ENCODE measurements at regions not wholly inside any gene's neighbourhood (a gene's known extent, or its start where the extent isn't known, plus 50 kb on each side); places are given as distances from the start of the nearest gene placed in this dataset.

DNA sequence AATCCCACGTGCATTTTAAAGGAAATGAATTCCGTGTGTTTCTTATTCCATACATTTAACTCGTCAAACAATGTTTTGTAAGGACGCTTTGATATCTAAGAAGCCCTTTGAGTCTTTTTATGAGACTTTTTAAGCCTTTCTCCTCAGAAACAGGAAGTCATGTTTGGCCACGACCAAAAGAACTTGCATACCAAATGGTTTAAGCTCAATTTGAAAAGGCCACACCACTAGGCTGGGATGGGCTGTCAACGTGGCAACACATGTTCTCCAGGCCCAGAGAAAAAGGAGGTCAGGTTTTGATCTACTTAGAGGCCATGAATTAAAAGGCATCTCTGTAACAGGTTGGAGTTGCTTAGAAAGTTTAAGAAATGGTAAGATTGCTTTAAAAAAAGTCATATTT is 441.8 kb downstream of the CMPK2 start:
- dilution Hi-C loops (cut with MboI; ENCODE audit: extremely low pct_ligation_motif_present, low sequenced_read_pairs), result no loop called here
- Histone ChIP-seq H3K79me2 (ENCODE audit: control insufficient read depth, insufficient read depth, low read length) (no peaks in the 10 kb centered on the region), H2AFZ (ENCODE audit: control insufficient read depth, low read length) (no peak overlapping the region), H3K4me2 (ENCODE audit: control insufficient read depth, extremely low read depth, insufficient read depth, low read depth, low read length) (no peak overlapping the region), H3K27me3 (ENCODE audit: control insufficient read depth, extremely low read depth, insufficient read depth, low read length) (no peaks in the 10 kb centered on the region), H3K36me3 (ENCODE audit: control insufficient read depth in 2 of 2, extremely low read depth in 1 of 2, insufficient read depth in 2 of 2, low read length in 2 of 2) (no peaks in the 10 kb centered on the region), H3K27ac (ENCODE audit: control insufficient read depth, insufficient read depth, low read length) (no peak overlapping the region), H3K9ac (ENCODE audit: control insufficient read depth, extremely low read depth, insufficient read depth, low read length) (no peak overlapping the region), H3K9me3 (ENCODE audit: control insufficient read depth, low read depth, low read length) (no peaks in the 10 kb centered on the region), H3K4me1 (ENCODE audit: control insufficient read depth, extremely low read depth, insufficient read depth, low read length) (no peaks in the 10 kb centered on the region), H4K20me1 (ENCODE audit: control insufficient read depth, extremely low read depth, insufficient read depth, low read length) (no peaks in the 10 kb centered on the region), H3K4me3 (ENCODE audit: control insufficient read depth in 2 of 3, extremely low read depth in 1 of 3, insufficient read depth in 2 of 3, low read depth in 1 of 3, low read length in 3 of 3) (no peak overlapping the region), H3K9me1 (ENCODE audit: control insufficient read depth, extremely low read depth, insufficient read depth, low read length) (no peaks in the 10 kb centered on the region)
- DNase-seq (ENCODE audit: low read depth, low spot score), result no peak
- FAIRE-seq, result no peak
- TF ChIP-seq, protein P1, sequence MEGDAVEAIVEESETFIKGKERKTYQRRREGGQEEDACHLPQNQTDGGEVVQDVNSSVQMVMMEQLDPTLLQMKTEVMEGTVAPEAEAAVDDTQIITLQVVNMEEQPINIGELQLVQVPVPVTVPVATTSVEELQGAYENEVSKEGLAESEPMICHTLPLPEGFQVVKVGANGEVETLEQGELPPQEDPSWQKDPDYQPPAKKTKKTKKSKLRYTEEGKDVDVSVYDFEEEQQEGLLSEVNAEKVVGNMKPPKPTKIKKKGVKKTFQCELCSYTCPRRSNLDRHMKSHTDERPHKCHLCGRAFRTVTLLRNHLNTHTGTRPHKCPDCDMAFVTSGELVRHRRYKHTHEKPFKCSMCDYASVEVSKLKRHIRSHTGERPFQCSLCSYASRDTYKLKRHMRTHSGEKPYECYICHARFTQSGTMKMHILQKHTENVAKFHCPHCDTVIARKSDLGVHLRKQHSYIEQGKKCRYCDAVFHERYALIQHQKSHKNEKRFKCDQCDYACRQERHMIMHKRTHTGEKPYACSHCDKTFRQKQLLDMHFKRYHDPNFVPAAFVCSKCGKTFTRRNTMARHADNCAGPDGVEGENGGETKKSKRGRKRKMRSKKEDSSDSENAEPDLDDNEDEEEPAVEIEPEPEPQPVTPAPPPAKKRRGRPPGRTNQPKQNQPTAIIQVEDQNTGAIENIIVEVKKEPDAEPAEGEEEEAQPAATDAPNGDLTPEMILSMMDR (optimal IDR thresholded peaks at IDR 0.05 in 1 of 3, IDR thresholded peaks at IDR 0.05 in 1 of 3, conservative IDR thresholded peaks at IDR 0.05 in 1 of 3; ENCODE audit: extremely low read depth in 1 of 3, insufficient read depth in 2 of 3, low read length in 3 of 3), result no peak
- no peak for TF ChIP-seq EZH2 (IDR thresholded peaks at IDR 0.05; ENCODE audit: low read length)

DNA sequence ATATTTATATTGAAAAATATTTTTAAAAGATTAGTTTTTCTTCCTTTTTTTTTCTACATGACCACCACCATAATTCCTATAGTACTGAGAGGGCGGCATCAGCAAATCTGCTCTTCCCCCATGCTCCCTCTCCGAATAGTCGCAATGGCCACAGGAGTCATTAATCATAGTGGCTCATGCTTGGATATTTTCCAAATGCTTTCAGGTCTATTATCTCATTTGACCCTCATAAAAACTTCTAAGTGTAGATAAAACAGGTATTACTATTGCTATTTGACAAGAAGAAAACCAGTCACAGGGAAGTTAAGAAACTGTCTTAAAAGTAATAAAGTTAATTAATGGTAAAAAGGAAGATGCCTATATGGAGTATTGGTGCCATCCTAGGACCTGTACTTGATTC is 440.7 kb downstream of the CMPK2 start:
- Histone ChIP-seq H3K27ac (ENCODE audit: control insufficient read depth, insufficient read depth, low read length) (no peak overlapping the region), H3K9ac (ENCODE audit: control insufficient read depth, extremely low read depth, insufficient read depth, low read length) (no peak overlapping the region), H3K9me3 (ENCODE audit: control insufficient read depth, low read depth, low read length) (no peaks in the 10 kb centered on the region), H3K4me2 (ENCODE audit: control insufficient read depth, extremely low read depth, insufficient read depth, low read depth, low read length) (no peak overlapping the region), H4K20me1 (ENCODE audit: control insufficient read depth, extremely low read depth, insufficient read depth, low read length) (no peaks in the 10 kb centered on the region), H3K9me1 (ENCODE audit: control insufficient read depth, extremely low read depth, insufficient read depth, low read length) (no peaks in the 10 kb centered on the region), H3K4me3 (ENCODE audit: control insufficient read depth in 2 of 3, extremely low read depth in 1 of 3, insufficient read depth in 2 of 3, low read depth in 1 of 3, low read length in 3 of 3) (no peak overlapping the region), H2AFZ (ENCODE audit: control insufficient read depth, low read length) (no peak overlapping the region), H3K4me1 (ENCODE audit: control insufficient read depth, extremely low read depth, insufficient read depth, low read length) (no peaks in the 10 kb centered on the region), H3K27me3 (ENCODE audit: control insufficient read depth, extremely low read depth, insufficient read depth, low read length) (no peaks in the 10 kb centered on the region), H3K79me2 (ENCODE audit: control insufficient read depth, insufficient read depth, low read length) (no peaks in the 10 kb centered on the region), H3K36me3 (ENCODE audit: control insufficient read depth in 2 of 2, extremely low read depth in 1 of 2, insufficient read depth in 2 of 2, low read length in 2 of 2) (no peaks in the 10 kb centered on the region)
- DNase-seq (ENCODE audit: low read depth, low spot score) (no peak), FAIRE-seq (no peak)
- TF ChIP-seq EZH2 (IDR thresholded peaks at IDR 0.05; ENCODE audit: low read length), result no peak
- TF ChIP-seq, protein P1 (optimal IDR thresholded peaks at IDR 0.05 in 1 of 3, IDR thresholded peaks at IDR 0.05 in 1 of 3, conservative IDR thresholded peaks at IDR 0.05 in 1 of 3; ENCODE audit: extremely low read depth in 1 of 3, insufficient read depth in 2 of 3, low read length in 3 of 3), result no peak
- dilution Hi-C loops (cut with MboI; ENCODE audit: extremely low pct_ligation_motif_present, low sequenced_read_pairs), result no loop called here
